ENCODE measurements at regions not wholly inside any gene's neighbourhood (a gene's known extent, or its start where the extent isn't known, plus 50 kb on each side); places are given as distances from the start of the nearest gene placed in this dataset.

DNA sequence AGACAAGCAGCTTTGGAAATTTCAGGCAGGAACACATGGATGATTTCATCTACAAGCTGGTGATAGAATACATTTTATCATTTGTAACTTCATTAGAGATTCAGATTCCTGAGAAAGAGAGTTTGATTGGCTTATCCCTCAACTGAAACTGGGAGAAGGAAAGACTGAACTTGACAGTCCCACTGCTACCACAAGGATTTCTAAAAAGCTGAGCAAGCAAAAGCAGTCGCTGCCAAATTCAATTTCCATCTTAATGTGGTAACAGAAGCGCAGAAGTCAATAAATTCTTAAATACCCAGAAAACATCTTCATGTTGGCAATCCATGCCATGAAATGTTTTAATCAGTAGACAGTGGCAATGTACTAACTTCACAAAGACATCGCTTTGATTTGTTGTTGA lies 172.1 kb upstream of the DACH1 start:
- TF ChIP-seq EZH2phosphoT487 (conservative IDR thresholded peaks at IDR 0.05; ENCODE audit: low read length) = no peak
- TF ChIP-seq, protein P1, sequence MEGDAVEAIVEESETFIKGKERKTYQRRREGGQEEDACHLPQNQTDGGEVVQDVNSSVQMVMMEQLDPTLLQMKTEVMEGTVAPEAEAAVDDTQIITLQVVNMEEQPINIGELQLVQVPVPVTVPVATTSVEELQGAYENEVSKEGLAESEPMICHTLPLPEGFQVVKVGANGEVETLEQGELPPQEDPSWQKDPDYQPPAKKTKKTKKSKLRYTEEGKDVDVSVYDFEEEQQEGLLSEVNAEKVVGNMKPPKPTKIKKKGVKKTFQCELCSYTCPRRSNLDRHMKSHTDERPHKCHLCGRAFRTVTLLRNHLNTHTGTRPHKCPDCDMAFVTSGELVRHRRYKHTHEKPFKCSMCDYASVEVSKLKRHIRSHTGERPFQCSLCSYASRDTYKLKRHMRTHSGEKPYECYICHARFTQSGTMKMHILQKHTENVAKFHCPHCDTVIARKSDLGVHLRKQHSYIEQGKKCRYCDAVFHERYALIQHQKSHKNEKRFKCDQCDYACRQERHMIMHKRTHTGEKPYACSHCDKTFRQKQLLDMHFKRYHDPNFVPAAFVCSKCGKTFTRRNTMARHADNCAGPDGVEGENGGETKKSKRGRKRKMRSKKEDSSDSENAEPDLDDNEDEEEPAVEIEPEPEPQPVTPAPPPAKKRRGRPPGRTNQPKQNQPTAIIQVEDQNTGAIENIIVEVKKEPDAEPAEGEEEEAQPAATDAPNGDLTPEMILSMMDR (IDR thresholded peaks at IDR 0.05; ENCODE audit: insufficient read depth, low read length, poor library complexity, severe bottlenecking) = no peak
- Histone ChIP-seq H4K20me1 (ENCODE audit: low read depth, low read length) (no peaks in the 10 kb centered on the region), H3K36me3 (ENCODE audit: low read length) (no peaks in the 10 kb centered on the region), H3K27me3 (ENCODE audit: low read length) (no peaks in the 10 kb centered on the region), H3F3A (ENCODE audit: insufficient read depth) (no peaks in the 10 kb centered on the region), H3K4me3 (ENCODE audit: insufficient read depth, low read length, poor library complexity, severe bottlenecking) (no peak overlapping the region), H3K9me3 (ENCODE audit: insufficient read depth, low read length) (no peaks in the 10 kb centered on the region), H3K4me2 (ENCODE audit: low read depth, low read length, poor library complexity, severe bottlenecking) (no peak overlapping the region), H2AFZ (ENCODE audit: low read depth, low read length, severe bottlenecking) (no peak overlapping the region), H3K79me2 (ENCODE audit: insufficient read depth, low read length) (no peaks in the 10 kb centered on the region), H3K27ac (ENCODE audit: low read depth, low read length) (no peak overlapping the region), H3K9ac (ENCODE audit: low read length) (no peak overlapping the region), H3K9me2 (replicated peaks; ENCODE audit: insufficient read depth, low read length) (no peaks in the 10 kb centered on the region)

DNA sequence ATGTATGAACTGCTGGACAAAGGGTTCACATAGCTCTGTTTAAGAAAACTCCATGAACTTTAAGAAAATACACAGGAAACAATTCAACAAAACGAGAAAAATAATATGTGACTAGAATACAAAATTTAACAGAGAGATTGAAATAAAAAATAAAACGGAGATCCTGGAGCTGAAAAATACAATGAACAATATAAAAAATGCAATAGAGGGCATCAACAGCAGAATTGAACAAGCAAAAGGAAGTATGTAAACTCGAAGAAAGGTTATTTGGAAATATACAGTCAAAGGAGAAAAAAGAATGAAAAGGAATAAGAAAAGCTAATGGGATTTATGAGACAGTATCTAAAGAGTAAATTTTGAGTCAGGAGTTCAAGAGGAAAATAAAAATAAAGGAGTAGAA lies 163.0 kb upstream of the DACH1 start:
- Histone ChIP-seq H3F3A (ENCODE audit: insufficient read depth) (no peaks in the 10 kb centered on the region), H3K9ac (ENCODE audit: low read length) (no peak overlapping the region), H3K36me3 (ENCODE audit: low read length) (no peaks in the 10 kb centered on the region), H3K9me3 (ENCODE audit: insufficient read depth, low read length) (no peaks in the 10 kb centered on the region), H3K27ac (ENCODE audit: low read depth, low read length) (no peak overlapping the region), H3K79me2 (ENCODE audit: insufficient read depth, low read length) (no peaks in the 10 kb centered on the region), H3K9me2 (replicated peaks; ENCODE audit: insufficient read depth, low read length) (no peaks in the 10 kb centered on the region), H4K20me1 (ENCODE audit: low read depth, low read length) (no peaks in the 10 kb centered on the region), H3K27me3 (ENCODE audit: low read length) (no peaks in the 10 kb centered on the region), H3K4me3 (ENCODE audit: insufficient read depth, low read length, poor library complexity, severe bottlenecking) (no peak overlapping the region), H2AFZ (ENCODE audit: low read depth, low read length, severe bottlenecking) (no peak overlapping the region), H3K4me2 (ENCODE audit: low read depth, low read length, poor library complexity, severe bottlenecking) (no peak overlapping the region)
- no peak for TF ChIP-seq EZH2phosphoT487 (conservative IDR thresholded peaks at IDR 0.05; ENCODE audit: low read length)
- TF ChIP-seq, protein P1 (IDR thresholded peaks at IDR 0.05; ENCODE audit: insufficient read depth, low read length, poor library complexity, severe bottlenecking) = no peak

DNA sequence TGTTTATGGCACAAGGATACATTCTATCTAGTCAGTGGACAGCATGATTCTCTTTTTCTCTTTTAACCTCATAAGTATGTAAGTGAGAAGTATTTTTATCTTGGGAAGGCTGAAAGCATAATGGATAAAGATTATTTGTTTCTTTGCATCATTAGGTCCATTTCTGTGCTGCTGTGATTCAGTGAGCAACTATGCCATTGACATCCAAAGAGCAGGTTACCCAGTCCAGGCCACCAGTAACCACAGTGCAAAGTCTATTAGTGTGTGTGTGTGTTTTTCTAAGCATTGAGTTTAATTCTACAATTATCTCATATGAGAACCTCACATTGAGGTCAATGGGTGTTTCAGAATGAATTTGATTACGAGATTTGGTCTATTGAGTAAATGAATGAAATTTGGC lies 158.8 kb upstream of the DACH1 start:
- H3K27ac ChIP-seq (ENCODE audit: low read depth, low read length) = no peak overlapping the region
- H3K9me3 ChIP-seq (ENCODE audit: insufficient read depth, low read length) = no peaks in the 10 kb centered on the region
- H3K9me2 ChIP-seq (replicated peaks; ENCODE audit: insufficient read depth, low read length) = no peaks in the 10 kb centered on the region; the same call in 1 of the 2 replicates
- H3K4me3 ChIP-seq (ENCODE audit: insufficient read depth, low read length, poor library complexity, severe bottlenecking) = no peak overlapping the region
- H3K27me3 ChIP-seq (ENCODE audit: low read length) = no peaks in the 10 kb centered on the region
- no peak overlapping the region for H3K9ac ChIP-seq (ENCODE audit: low read length)
- no peaks in the 10 kb centered on the region for H4K20me1 ChIP-seq (ENCODE audit: low read depth, low read length)
- no peaks in the 10 kb centered on the region for H3K79me2 ChIP-seq (ENCODE audit: insufficient read depth, low read length)
- no peaks in the 10 kb centered on the region for H3F3A ChIP-seq (ENCODE audit: insufficient read depth)
- TF ChIP-seq, protein P1 (IDR thresholded peaks at IDR 0.05; ENCODE audit: insufficient read depth, low read length, poor library complexity, severe bottlenecking) = no peak
- no peak for TF ChIP-seq EZH2phosphoT487 (conservative IDR thresholded peaks at IDR 0.05; ENCODE audit: low read length)
- H3K36me3 ChIP-seq (ENCODE audit: low read length) = no peaks in the 10 kb centered on the region
- H2AFZ ChIP-seq (ENCODE audit: low read depth, low read length, severe bottlenecking) = no peak overlapping the region
- no peak overlapping the region for H3K4me2 ChIP-seq (ENCODE audit: low read depth, low read length, poor library complexity, severe bottlenecking)

Measured in SU-DHL-6 (cell line).